ENCODE measurements at regions not wholly inside any gene's neighbourhood (a gene's known extent, or its start where the extent isn't known, plus 50 kb on each side); places are given as distances from the start of the nearest gene placed in this dataset.

- DNase-seq (ENCODE audit: extremely low read depth, low read depth), result no peak
- no peak overlapping the region for H3K4me3 ChIP-seq (replicated peaks; ENCODE audit: low read depth, low read length)
- no peak for TF ChIP-seq CTCF (IDR thresholded peaks at IDR 0.05; ENCODE audit: low read depth, low read length, missing control alignments)
Observed at GRCh38 chr4:83708500-83709175, 172.7 kb downstream of the GPAT3 start.

GRCh38 chr4:83704786-83705185 is 168.9 kb downstream of the GPAT3 start:
- H3K4me3 ChIP-seq (replicated peaks; ENCODE audit: low read depth, low read length), result no peak overlapping the region
- no peak for TF ChIP-seq CTCF (IDR thresholded peaks at IDR 0.05; ENCODE audit: low read depth, low read length, missing control alignments)
- no peak for DNase-seq (ENCODE audit: extremely low read depth, low read depth)

GRCh38 chr4:83703752-83704151 is 167.8 kb downstream of the GPAT3 start:
- H3K4me3 ChIP-seq (replicated peaks; ENCODE audit: low read depth, low read length), result no peak overlapping the region
- no peak for DNase-seq (ENCODE audit: extremely low read depth, low read depth)
- no peak for TF ChIP-seq CTCF (IDR thresholded peaks at IDR 0.05; ENCODE audit: low read depth, low read length, missing control alignments)

- no peak overlapping the region for H3K4me3 ChIP-seq (replicated peaks; ENCODE audit: low read depth, low read length)
- DNase-seq (ENCODE audit: extremely low read depth, low read depth), result no peak
- TF ChIP-seq CTCF (IDR thresholded peaks at IDR 0.05; ENCODE audit: low read depth, low read length, missing control alignments), result no peak
Observed at GRCh38 chr4:83701041-83701440, 165.1 kb downstream of the GPAT3 start.

- no peak for TF ChIP-seq CTCF (IDR thresholded peaks at IDR 0.05; ENCODE audit: low read depth, low read length, missing control alignments)
- DNase-seq (ENCODE audit: extremely low read depth, low read depth), result no peak
- no peak overlapping the region for H3K4me3 ChIP-seq (replicated peaks; ENCODE audit: low read depth, low read length)
Observed at GRCh38 chr4:83699358-83699757, 163.4 kb downstream of the GPAT3 start.

- no peak overlapping the region for H3K4me3 ChIP-seq (replicated peaks; ENCODE audit: low read depth, low read length)
- TF ChIP-seq CTCF (IDR thresholded peaks at IDR 0.05; ENCODE audit: low read depth, low read length, missing control alignments), result no peak
- no peak for DNase-seq (ENCODE audit: extremely low read depth, low read depth)
Observed at GRCh38 chr4:83692028-83692427, 156.1 kb downstream of the GPAT3 start.

- no peak for TF ChIP-seq CTCF (IDR thresholded peaks at IDR 0.05; ENCODE audit: low read depth, low read length, missing control alignments)
- no peak overlapping the region for H3K4me3 ChIP-seq (replicated peaks; ENCODE audit: low read depth, low read length)
- peak; percentile 26 for DNase-seq (ENCODE audit: extremely low read depth, low read depth)
Observed at GRCh38 chr4:83686166-83686565, 150.3 kb downstream of the GPAT3 start.

Data from HFF-Myc (cell line).